OCI-LY7 (cell line): ENCODE measurements at regions not wholly inside any gene's neighbourhood (a gene's known extent, or its start where the extent isn't known, plus 50 kb on each side); places are given as distances from the start of the nearest gene placed in this dataset.

Experiments
- BruUV-seq: library from RNA; stranded (reverse); fragments of 400-500 nt; replicated peaks from 2 replicates; lab custom pipeline; 2021; lab: Mats Ljungman, UMichigan
- CTCF ChIA-PET: fragments of 300-600 bp; sonication (Branson Sonifier 250); formaldehyde crosslinking; loops from one replicate; lab custom pipeline; 2022; ENCODE audit warnings: antibody characterized with exemption; ENCODE audit not compliant: unreplicated experiment; lab: Charles Lee
- POLR2A ChIA-PET: fragments of 300-600 bp; sonication (Branson Sonifier 250); formaldehyde crosslinking; loops from one replicate; lab custom pipeline; 2022; ENCODE audit warnings: antibody characterized with exemption; lab: Charles Lee
- DNase-seq: peaks from one replicate; pipeline ENCODE4 v3.0.0-alpha.2; 2015; ENCODE audit warnings: low spot score
- H2AFZ ChIP-seq: fragments of 200-600 bp; sonication (generic), shearing (Covaris generic); 2 replicates; pipeline ENCODE4 v1.6.1; 2014; ENCODE audit warnings: mild to moderate bottlenecking, antibody characterized with exemption, low read length, moderate library complexity
- H3K27ac ChIP-seq: fragments of 200-600 bp; sonication (generic); 2 replicates; pipeline ENCODE4 v1.5.1; 2014; ENCODE audit warnings: mixed run types, low read depth, mild to moderate bottlenecking, moderate library complexity, low read length, inconsistent platforms; ENCODE audit not compliant: poor library complexity, severe bottlenecking
- H3K36me3 ChIP-seq: fragments of 200-600 bp; sonication (generic); 2 replicates; pipeline ENCODE4 v1.6.1; 2014; ENCODE audit warnings: mild to moderate bottlenecking, antibody characterized with exemption, low read length, moderate library complexity, mixed read lengths; ENCODE audit not compliant: insufficient read depth
- H3K4me1 ChIP-seq: fragments of 200-600 bp; sonication (generic); 2 replicates; pipeline ENCODE4 v1.5.1; 2014; ENCODE audit warnings: mild to moderate bottlenecking, low read length; ENCODE audit not compliant: insufficient read depth, poor library complexity, severe bottlenecking
- H3K4me2 ChIP-seq: fragments of 200-600 bp; sonication (generic); 2 replicates; pipeline ENCODE4 v1.6.1; 2014; ENCODE audit warnings: mild to moderate bottlenecking, low read length
- H3K4me3 ChIP-seq: fragments of 200-600 bp; sonication (generic); 2 replicates; pipeline ENCODE4 v1.5.1; 2014; ENCODE audit warnings: mild to moderate bottlenecking, low read depth, low read length; ENCODE audit not compliant: poor library complexity, severe bottlenecking
- H3K79me2 ChIP-seq: fragments of 200-600 bp; sonication (generic); 2 replicates; pipeline ENCODE4 v1.6.1; 2016; ENCODE audit warnings: low read depth, mild to moderate bottlenecking, low read length, moderate library complexity, mixed read lengths; ENCODE audit not compliant: insufficient read depth
- H3K9me2 ChIP-seq: fragments of 200-600 bp; sonication (generic); 2 replicates; pipeline ENCODE4 v1.6.1; 2016; ENCODE audit warnings: mild to moderate bottlenecking, low read length, mixed read lengths; ENCODE audit not compliant: insufficient read depth
- H3K9me3 ChIP-seq: fragments of 200-600 bp; sonication (generic); 2 replicates; pipeline ENCODE4 v1.6.1; 2014; ENCODE audit warnings: mild to moderate bottlenecking, mixed run types, low read length, mixed read lengths
- H4K20me1 ChIP-seq: fragments of 200-600 bp; sonication (generic); 2 replicates; pipeline ENCODE4 v1.6.1; 2014; ENCODE audit warnings: mild to moderate bottlenecking, antibody characterized with exemption, low read length, moderate library complexity, mixed read lengths; ENCODE audit not compliant: insufficient read depth
- CTCF ChIP-seq: fragments of 200-600 bp; sonication (generic); conservative IDR thresholded peaks from 2 replicates; pipeline ENCODE4 v1.5.1; 2014; ENCODE audit warnings: mild to moderate bottlenecking, antibody characterized with exemption, low read length, moderate library complexity, mixed read lengths
- EZH2phosphoT487 ChIP-seq: fragments of 200-600 bp; sonication (generic); IDR thresholded peaks from 2 replicates; pipeline ENCODE4 v1.6.1; 2018; ENCODE audit warnings: low read depth, borderline replicate concordance, mild to moderate bottlenecking, mixed run types, antibody characterized with exemption, low read length, moderate library complexity, mixed read lengths
- intact Hi-C: fragments of 100-400 bp; cut with micrococcal nuclease; formaldehyde crosslinking; loops from one replicate; pipeline ENCODE4 v1.10.0; 2022; ENCODE audit not compliant: unreplicated experiment

- no peak for DNase-seq
- Histone ChIP-seq H3K4me2 (no peak overlapping the region), H4K20me1 (no peaks in the 10 kb centered on the region), H3K9me2 (no peaks in the 10 kb centered on the region), H3K79me2 (no peaks in the 10 kb centered on the region), H3K4me1 (no peaks in the 10 kb centered on the region), H3K36me3 (no peaks in the 10 kb centered on the region; the same call in 1 of the 2 replicates), H3K4me3 (no peak overlapping the region), H3K27ac (no peak overlapping the region), H2AFZ (no peak overlapping the region), H3K9me3 (no peaks in the 10 kb centered on the region)
- TF ChIP-seq CTCF, result no peak
- no peak for TF ChIP-seq EZH2phosphoT487
- POLR2A ChIA-PET, result interaction anchor here (0.7 to 2.5 kb wide), 4 partner anchors 8 to 57 kb away, joined by 3 to 10 read pairs (median 4); no protein-coding TSS in a partner anchor
- intact Hi-C loops, result no loop called here
- CTCF ChIA-PET, result no interaction called here
- BruUV-seq, result no TSS peak
Observed at GRCh38 chr6:150800674-150801314, 64.7 kb upstream of the MTHFD1L start.

- TF ChIP-seq CTCF (no peak), EZH2phosphoT487 (no peak)
- BruUV-seq, result no TSS peak
- H3K9me2 ChIP-seq, result no peaks in the 10 kb centered on the region
- no peak overlapping the region for H2AFZ ChIP-seq
- no peak for DNase-seq
- H4K20me1 ChIP-seq, result no peaks in the 10 kb centered on the region
- H3K4me1 ChIP-seq, result no peaks in the 10 kb centered on the region
- H3K27ac ChIP-seq, result no peak overlapping the region
- no peaks in the 10 kb centered on the region for H3K9me3 ChIP-seq
- H3K36me3 ChIP-seq, result peaks cover 3% of the 10 kb centered on the region; the same call in 1 of the 2 replicates
- no peak overlapping the region for H3K4me3 ChIP-seq
- CTCF ChIA-PET, result no interaction called here
- no peak overlapping the region for H3K4me2 ChIP-seq
- POLR2A ChIA-PET, result interaction anchor here (1.2 kb wide), 2 partner anchors 11 to 15 kb away, joined by 3 to 4 read pairs; no protein-coding TSS in a partner anchor
- no peaks in the 10 kb centered on the region for H3K79me2 ChIP-seq
- intact Hi-C loops, result no loop called here
Observed at GRCh38 chr6:150806790-150807189, 58.7 kb upstream of the MTHFD1L start.

GRCh38 chr6:150813319-150813992 lies 52.0 kb upstream of the MTHFD1L start:
- TF ChIP-seq EZH2phosphoT487 (no peak), CTCF (no peak)
- intact Hi-C loops, result no loop called here
- DNase-seq, result no peak
- Histone ChIP-seq H3K9me3 (no peaks in the 10 kb centered on the region), H3K4me3 (no peak overlapping the region), H4K20me1 (no peaks in the 10 kb centered on the region), H3K4me2 (no peak overlapping the region), H3K9me2 (no peaks in the 10 kb centered on the region), H3K36me3 (no peaks in the 10 kb centered on the region), H2AFZ (no peak overlapping the region), H3K79me2 (no peaks in the 10 kb centered on the region), H3K4me1 (peaks cover 8% of the 10 kb centered on the region), H3K27ac (no peak overlapping the region)
- CTCF ChIA-PET, result interaction anchor here (0.6 to 1.1 kb wide), 2 partner anchors 127 to 405 kb away, joined by 3 to 13 read pairs; no protein-coding TSS in a partner anchor
- BruUV-seq, result no TSS peak
- POLR2A ChIA-PET, result interaction anchor here (0.6 to 1.0 kb wide), 3 partner anchors 71 to 414 kb away, joined by 3 to 5 read pairs (median 4); no protein-coding TSS in a partner anchor
